Cerebellar cortex (tissue), 1 donor: ENCODE measurements at regions not wholly inside any gene's neighbourhood (a gene's known extent, or its start where the extent isn't known, plus 50 kb on each side); places are given as distances from the start of the nearest gene placed in this dataset.
"Not testable (repeated sequence)": the region's sequence is repeated elsewhere in the genome, so short reads cannot be mapped to it uniquely, and the experiment has no call there.

Source experiments
- DNase-seq: peaks from one replicate; pipeline ENCODE4 v3.0.0-alpha.2; 2015; ENCODE audit warnings: low spot score

DNA sequence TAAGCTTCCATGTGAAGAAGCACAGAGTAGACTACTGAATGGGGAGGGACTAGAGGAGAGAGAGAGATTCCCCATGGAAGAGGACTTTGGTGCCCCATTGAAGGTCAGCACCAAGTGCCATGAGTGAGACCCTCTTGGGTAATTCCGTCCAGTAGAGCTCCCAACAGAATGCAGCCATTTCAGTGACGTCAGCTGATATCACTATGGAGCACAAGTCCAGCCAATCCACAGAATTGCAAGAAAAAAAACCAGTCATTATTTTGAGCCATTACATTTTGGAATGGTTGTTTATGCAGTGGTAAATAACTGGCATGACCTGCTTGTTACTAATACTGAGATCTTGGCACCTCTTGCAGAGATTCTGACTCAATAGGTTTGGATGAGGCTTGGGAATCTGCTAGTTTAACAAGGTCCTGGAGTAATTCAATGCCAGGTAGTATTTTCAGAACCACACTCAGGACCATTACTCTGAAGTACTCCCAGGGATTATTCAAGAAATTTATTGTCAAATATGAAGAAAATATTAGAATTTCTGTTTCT is 52.6 kb upstream of the SP8 start:
- no peak for DNase-seq

DNA sequence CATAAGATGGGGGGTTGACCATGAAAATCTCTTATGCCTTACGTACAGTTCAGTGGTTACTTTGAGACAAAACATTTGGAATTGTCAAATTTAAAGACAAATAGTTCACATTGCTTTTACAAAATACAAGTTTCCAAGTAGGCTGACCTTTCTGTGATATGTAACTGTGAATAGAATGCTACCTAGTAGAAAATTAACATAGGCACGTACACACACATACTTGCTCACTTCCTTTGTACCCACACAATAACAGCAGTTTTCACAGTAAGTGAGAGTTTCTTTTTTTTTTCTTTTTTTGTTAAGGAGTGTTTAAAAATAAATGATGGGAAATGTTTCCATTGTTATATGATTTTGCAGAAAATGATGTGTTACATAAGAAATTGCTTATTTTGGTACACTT is 53.3 kb upstream of the SP8 start:
- DNase-seq = no peak

GRCh38 chr7:20846791-20847190 is 60.1 kb upstream of the SP8 start:
- no peak for DNase-seq

GRCh38 chr7:20858951-20859350 is 72.3 kb upstream of the SP8 start:
- DNase-seq = no peak

DNA sequence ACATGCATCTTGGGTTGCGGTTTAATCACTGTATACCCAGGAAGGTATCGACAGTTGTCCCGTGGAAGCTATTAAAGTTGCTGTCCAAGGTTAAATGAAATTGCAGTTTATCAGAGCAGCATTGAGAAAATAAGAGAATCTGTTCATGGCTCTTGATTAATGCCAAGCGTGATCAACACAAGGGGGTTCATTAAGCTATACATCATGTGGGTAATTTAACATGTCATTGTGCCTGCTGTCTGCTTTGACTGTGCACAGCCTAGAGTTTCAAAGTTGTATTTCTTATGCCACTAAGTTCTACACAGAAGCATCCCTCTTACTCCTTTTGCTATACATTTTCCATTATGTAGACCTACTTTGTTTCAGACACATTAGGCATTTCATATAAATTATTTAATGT is 74.8 kb upstream of the SP8 start:
- no peak for DNase-seq

DNA sequence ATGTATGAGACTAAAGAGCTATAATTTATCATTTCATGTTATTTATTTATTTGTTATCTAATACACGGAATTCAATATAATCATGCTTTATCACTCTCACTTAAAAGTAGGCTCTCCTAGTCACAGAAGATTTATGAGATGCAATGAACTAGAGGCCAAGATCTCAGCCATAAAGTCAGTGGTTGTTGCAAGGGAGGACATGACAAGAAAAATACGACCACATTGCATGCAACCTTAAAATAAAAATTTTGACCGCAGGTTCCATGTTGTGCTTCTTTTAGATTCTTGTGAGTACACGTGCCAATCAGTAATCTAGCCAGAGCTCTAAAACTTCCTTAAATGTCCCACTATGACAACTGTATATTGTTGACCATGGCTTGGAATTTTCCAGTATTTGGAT is 75.9 kb upstream of the SP8 start:
- DNase-seq = no peak

DNA sequence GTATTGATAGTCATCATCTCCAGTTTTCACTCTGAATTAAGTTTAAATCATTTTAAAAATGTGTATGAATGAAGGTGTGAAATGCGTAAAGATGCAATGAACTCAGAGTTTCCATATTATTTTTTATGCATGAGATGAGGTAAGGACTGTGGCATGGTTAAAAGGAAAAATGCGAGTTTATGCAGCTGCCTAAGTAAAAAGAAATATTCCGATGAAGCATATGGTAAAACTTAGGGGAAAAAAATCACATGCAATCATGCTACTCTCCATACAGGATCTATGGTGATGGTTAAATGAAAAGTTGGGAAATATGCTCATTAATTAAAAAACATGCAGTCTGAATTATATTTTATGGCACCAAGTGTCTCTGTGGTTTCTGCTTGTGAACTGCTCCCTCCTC is 77.5 kb upstream of the SP8 start:
- no peak for DNase-seq

- DNase-seq = no peak
Measured at GRCh38 chr7:20865684-20866083, 79.0 kb upstream of the SP8 start.

GRCh38 chr7:20870977-20871376 is 84.3 kb upstream of the SP8 start:
- DNase-seq = no peak

DNA sequence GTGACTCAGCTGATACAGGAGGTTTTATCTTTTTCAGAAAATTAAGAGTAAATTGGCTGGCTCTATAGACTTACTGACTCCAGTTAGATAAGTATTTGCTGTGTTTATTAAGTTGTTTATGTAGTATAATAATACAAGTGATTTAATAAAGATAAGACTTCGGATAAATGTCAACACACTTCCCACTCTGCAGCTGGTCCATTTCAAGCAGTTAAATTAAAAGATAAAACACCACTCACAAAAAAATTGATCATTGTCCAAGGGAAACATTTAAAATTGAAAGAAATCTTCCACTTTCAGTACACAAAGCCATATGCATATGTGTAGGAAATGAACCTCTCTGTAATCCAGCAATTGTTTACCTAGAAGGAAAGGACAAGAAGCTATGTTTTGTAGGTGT is 106.1 kb upstream of the SP8 start:
- no peak for DNase-seq

- DNase-seq = no peak
Measured at GRCh38 chr7:20894806-20895205, 108.1 kb upstream of the SP8 start.

DNA sequence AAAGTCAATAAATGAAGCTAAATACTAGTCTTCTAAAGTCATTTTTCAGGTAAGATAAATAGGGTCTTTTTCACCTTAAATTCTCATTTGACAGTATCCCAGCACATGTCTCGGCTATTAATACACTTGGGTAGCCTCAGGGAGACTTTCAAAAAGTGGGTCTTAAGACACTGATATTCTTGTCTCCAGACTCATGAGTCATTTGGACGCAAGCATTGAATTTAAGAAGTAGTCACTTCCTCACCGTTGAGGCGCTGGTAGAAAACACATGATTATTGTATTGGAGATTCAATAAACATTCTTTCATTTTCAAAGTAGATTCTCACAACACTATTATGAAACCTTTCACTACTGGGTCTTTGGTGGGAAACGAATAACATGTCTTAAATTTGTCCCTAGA is 108.9 kb upstream of the SP8 start:
- DNase-seq = no peak

DNA sequence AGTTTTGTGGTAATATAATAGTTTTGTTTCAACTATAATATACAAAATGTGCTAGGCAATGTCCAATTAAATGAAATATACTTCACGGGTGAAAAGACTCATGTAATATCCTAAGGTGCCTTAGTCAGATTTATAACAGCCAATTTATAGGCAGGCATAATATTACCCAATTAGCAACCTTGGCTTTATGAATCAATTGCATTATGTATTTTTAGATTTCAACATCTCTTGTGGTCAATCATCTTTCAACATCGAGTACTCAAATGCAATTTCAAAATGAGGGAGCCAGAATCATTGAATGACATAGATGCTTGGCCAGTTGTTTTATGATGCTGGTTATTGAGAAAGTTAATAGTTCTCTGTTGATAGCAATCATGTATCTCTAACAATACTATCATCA is 110.3 kb upstream of the SP8 start:
- DNase-seq = no peak

GRCh38 chr7:20906801-20907453 is 120.2 kb upstream of the SP8 start:
- no peak for DNase-seq

- no peak for DNase-seq
Measured at GRCh38 chr7:20911081-20911480, 124.4 kb upstream of the SP8 start.

DNA sequence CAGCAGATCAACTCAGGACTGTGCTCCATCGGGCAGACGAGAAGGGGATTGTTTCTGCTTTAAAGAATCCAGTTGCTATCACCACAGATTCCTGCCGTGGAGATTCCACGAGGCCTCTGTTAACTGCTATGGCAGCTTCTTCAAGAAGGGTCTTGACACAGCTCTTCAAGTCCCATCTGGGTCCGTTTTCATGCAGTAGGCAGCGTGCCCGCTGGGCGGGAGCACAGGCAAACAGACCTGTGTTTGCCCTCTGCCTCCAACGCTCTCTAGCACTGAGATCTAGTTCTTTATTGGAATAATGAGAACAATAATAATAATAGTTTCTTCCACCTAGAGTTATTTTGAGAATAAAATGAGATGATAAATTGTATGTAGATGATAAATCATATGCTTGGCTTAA is 127.2 kb upstream of the SP8 start:
- no peak for DNase-seq

GRCh38 chr7:20916311-20916710 is 129.6 kb upstream of the SP8 start:
- DNase-seq = no peak

- no peak for DNase-seq
Measured at GRCh38 chr7:20917603-20918002, 130.9 kb upstream of the SP8 start.

GRCh38 chr7:20918156-20918555 is 131.5 kb upstream of the SP8 start:
- no peak for DNase-seq

GRCh38 chr7:20927178-20927577 is 140.5 kb upstream of the SP8 start:
- DNase-seq = not testable (repeated sequence)

- no peak for DNase-seq
Measured at GRCh38 chr7:20927976-20928375, 141.3 kb upstream of the SP8 start.

DNA sequence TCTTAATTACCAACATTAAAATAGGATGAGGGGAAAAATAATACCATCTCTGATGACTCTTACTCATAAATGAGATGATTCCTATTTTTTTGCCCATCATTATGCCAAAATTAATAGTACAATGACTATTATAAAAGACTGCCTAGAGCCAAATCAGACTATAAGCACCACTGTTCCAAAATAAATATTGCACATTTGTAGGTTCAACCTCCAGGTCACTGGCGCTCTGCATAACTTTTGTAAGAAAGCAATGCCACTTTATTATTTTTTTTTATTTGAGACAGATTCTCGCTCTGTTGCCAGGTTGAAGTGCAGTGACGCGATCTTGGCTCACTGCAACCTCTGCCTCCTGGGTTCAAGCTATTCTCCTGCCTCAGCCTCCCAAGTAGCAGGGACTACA is 142.5 kb upstream of the SP8 start:
- DNase-seq = no peak

- no peak for DNase-seq
Measured at GRCh38 chr7:20931739-20932138, 145.1 kb upstream of the SP8 start.

- no peak for DNase-seq
Measured at GRCh38 chr7:20932785-20933527, 146.3 kb upstream of the SP8 start.
